ENCODE measurements at regions not wholly inside any gene's neighbourhood (a gene's known extent, or its start where the extent isn't known, plus 50 kb on each side); places are given as distances from the start of the nearest gene placed in this dataset.

DNA sequence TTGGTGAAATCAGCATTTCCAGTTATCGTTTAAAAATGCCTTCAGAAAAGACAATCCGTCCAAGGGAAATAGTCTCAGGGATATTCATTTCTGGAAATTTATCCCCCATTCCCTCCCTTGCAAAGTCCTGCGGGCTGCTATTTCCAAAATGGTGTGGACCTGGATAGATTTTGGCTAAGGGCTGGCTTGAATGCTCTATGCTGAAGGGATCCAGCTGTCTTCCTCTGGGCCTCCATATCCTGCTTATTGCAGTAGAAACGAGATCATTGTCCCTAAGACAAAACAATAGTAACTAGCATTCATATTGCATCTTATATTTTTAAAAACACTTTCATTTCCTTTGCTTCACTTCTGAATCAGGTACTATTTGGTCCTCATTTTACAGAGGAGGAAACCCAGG, 129.9 kb downstream of the ANKRD60 start:
- no peak for FAIRE-seq
- CTCF ChIA-PET = interaction anchor here (1.4 to 2.9 kb wide), 2 partner anchors 11 to 70 kb away, joined by 4 to 12 read pairs; no protein-coding TSS in a partner anchor

DNA sequence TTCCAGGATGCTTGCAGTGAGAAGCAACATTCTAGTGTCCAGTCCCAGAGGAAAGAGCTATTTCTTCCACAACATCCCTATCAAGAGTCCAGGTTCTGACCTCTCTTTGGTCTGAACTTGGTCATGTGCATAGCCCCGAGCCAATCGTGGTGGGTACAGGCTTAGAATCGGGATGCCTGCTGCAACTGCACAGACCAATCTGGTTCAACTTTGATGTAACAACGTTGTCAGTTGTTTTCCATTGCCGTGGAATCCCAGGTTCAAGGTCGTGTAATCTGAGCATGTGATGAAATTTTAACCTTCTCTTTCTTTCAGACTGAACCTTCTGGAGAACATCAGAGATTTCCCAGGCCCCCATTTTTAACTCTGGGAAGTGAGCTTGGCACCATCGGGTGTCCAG, 130.5 kb downstream of the ANKRD60 start:
- Histone ChIP-seq H3K27ac (no peak overlapping the region), H3K4me3 (no peak overlapping the region), H3K4me2 (no peak overlapping the region), H3K9me3 (no peaks in the 10 kb centered on the region), H3K4me1 (no peaks in the 10 kb centered on the region)
- no peak for TF ChIP-seq FOSB (CRISPR knock-in tag; IDR thresholded peaks at IDR 0.05)
- TF ChIP-seq, protein P1, sequence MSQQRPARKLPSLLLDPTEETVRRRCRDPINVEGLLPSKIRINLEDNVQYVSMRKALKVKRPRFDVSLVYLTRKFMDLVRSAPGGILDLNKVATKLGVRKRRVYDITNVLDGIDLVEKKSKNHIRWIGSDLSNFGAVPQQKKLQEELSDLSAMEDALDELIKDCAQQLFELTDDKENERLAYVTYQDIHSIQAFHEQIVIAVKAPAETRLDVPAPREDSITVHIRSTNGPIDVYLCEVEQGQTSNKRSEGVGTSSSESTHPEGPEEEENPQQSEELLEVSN (IDR thresholded peaks at IDR 0.05; ENCODE audit: borderline replicate concordance, low read depth) = no peak
- TF ChIP-seq HOXA7 (CRISPR knock-in tag; IDR thresholded peaks at IDR 0.05) = no peak
- no peak for TF ChIP-seq TP53 (CRISPR knock-in tag; IDR thresholded peaks at IDR 0.05)
- TF ChIP-seq HOXB5 (CRISPR knock-in tag; IDR thresholded peaks at IDR 0.05) = no peak
- TF ChIP-seq SREBF2 (IDR thresholded peaks at IDR 0.05) = no peak
- ChIA-PET CTCF (interaction anchor here (1.1 to 2.9 kb wide), 3 partner anchors 11 to 70 kb away, joined by 4 to 12 read pairs (median 6); no protein-coding TSS in a partner anchor), POLR2A (no interaction called here)
- no peak for DNase-seq (ENCODE audit: low read depth in 1 of 2, low spot score in 1 of 2)
- no peak for ATAC-seq
- 33% methylated on average over 7 of the region's 7 CpGs for WGBS (ENCODE audit: missing lambda C conversion rate)
- FAIRE-seq = no peak

More for the DNA sequence above, 129.9 kb downstream of the ANKRD60 start:
- WGBS (ENCODE audit: missing lambda C conversion rate) = 64% methylated on average over 4 of the region's 4 CpGs
- no peaks in the 10 kb centered on the region for H3K9me3 ChIP-seq
- TF ChIP-seq FOXS1 (CRISPR knock-in tag; IDR thresholded peaks at IDR 0.05) (no peak), NFE2L2 (conservative IDR thresholded peaks at IDR 0.05; ENCODE audit: low read length) (no peak), HOXB5 (CRISPR knock-in tag; IDR thresholded peaks at IDR 0.05) (no peak), SMC3 (IDR thresholded peaks at IDR 0.05) (no peak), POLR2A (IDR thresholded peaks at IDR 0.05; ENCODE audit: low read length) (no peak), ZNF302 (CRISPR knock-in tag; IDR thresholded peaks at IDR 0.05) (no peak), RARB (CRISPR knock-in tag; IDR thresholded peaks at IDR 0.05) (no peak), TFCP2L1 (CRISPR knock-in tag; IDR thresholded peaks at IDR 0.05) (no peak), RFX5 (IDR thresholded peaks at IDR 0.05) (no peak), HOXA7 (CRISPR knock-in tag; IDR thresholded peaks at IDR 0.05) (no peak), MYC (IDR thresholded peaks at IDR 0.05; ENCODE audit: borderline replicate concordance, low read length) (no peak), ZC3H11A (IDR thresholded peaks at IDR 0.05) (no peak), GATA3 (IDR thresholded peaks at IDR 0.05; ENCODE audit: borderline replicate concordance) (no peak), RAD21 (conservative IDR thresholded peaks at IDR 0.05 in 1 of 2, IDR thresholded peaks at IDR 0.05 in 1 of 2) (no peak), ESRRA (IDR thresholded peaks at IDR 0.05; ENCODE audit: borderline replicate concordance, low read length) (no peak)
- TF ChIP-seq, protein P2, sequence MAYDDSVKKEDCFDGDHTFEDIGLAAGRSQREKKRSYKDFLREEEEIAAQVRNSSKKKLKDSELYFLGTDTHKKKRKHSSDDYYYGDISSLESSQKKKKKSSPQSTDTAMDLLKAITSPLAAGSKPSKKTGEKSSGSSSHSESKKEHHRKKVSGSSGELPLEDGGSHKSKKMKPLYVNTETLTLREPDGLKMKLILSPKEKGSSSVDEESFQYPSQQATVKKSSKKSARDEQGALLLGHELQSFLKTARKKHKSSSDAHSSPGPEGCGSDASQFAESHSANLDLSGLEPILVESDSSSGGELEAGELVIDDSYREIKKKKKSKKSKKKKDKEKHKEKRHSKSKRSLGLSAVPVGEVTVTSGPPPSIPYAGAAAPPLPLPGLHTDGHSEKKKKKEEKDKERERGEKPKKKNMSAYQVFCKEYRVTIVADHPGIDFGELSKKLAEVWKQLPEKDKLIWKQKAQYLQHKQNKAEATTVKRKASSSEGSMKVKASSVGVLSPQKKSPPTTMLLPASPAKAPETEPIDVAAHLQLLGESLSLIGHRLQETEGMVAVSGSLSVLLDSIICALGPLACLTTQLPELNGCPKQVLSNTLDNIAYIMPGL (CRISPR knock-in tag; IDR thresholded peaks at IDR 0.05; ENCODE audit: borderline replicate concordance) = no peak
- TF ChIP-seq, protein P3, sequence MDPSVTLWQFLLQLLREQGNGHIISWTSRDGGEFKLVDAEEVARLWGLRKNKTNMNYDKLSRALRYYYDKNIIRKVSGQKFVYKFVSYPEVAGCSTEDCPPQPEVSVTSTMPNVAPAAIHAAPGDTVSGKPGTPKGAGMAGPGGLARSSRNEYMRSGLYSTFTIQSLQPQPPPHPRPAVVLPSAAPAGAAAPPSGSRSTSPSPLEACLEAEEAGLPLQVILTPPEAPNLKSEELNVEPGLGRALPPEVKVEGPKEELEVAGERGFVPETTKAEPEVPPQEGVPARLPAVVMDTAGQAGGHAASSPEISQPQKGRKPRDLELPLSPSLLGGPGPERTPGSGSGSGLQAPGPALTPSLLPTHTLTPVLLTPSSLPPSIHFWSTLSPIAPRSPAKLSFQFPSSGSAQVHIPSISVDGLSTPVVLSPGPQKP (IDR thresholded peaks at IDR 0.05; ENCODE audit: low read depth, low read length) = no peak
- POLR2A ChIA-PET = no interaction called here
- H3K27ac ChIP-seq = no peak overlapping the region
- no peak overlapping the region for H3K4me2 ChIP-seq
- ATAC-seq = no peak
- DNase-seq (ENCODE audit: low read depth in 1 of 2, low spot score in 1 of 2) = no peak
- H3K4me3 ChIP-seq = no peak overlapping the region
- no peaks in the 10 kb centered on the region for H3K4me1 ChIP-seq

DNA sequence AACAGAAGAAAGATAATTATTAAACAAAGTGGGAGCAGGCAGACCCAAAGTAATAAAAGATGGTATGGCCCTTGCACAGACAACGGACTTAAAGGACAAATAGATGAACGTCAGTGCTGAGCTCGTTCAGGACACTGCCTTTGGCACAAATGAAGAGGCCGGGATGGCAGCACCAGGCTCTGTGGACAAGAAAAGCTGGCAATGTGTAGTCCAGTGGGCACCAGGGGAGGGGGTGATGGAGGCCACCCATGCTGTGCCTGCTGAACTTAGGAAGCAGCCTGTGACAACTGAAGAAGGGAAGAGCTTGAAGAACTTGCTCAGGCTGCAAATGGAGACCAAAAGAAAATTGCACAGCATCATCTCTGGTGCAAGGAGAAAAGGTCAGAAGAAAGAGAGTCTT, 131.0 kb downstream of the ANKRD60 start:
- Histone ChIP-seq H3K4me3 (no peak overlapping the region), H3K4me1 (no peaks in the 10 kb centered on the region), H3K9me3 (no peaks in the 10 kb centered on the region), H3K4me2 (no peak overlapping the region), H3K27ac (no peak overlapping the region)
- ChIA-PET POLR2A (no interaction called here), CTCF (interaction anchor here (1.1 to 2.9 kb wide), 3 partner anchors 10 to 69 kb away, joined by 4 to 12 read pairs (median 6); no protein-coding TSS in a partner anchor)
- 61% methylated on average over 4 of the region's 4 CpGs for WGBS (ENCODE audit: missing lambda C conversion rate)
- FAIRE-seq = no peak
- ATAC-seq = no peak
- no peak for TF ChIP-seq ZNF302 (CRISPR knock-in tag; IDR thresholded peaks at IDR 0.05)
- TF ChIP-seq, protein P1 (IDR thresholded peaks at IDR 0.05; ENCODE audit: borderline replicate concordance, low read depth) = no peak
- DNase-seq (ENCODE audit: low read depth in 1 of 2, low spot score in 1 of 2) = no peak

All from A549 (cell line).